ENCODE measurements at regions not wholly inside any gene's neighbourhood (a gene's known extent, or its start where the extent isn't known, plus 50 kb on each side); places are given as distances from the start of the nearest gene placed in this dataset.

DNA sequence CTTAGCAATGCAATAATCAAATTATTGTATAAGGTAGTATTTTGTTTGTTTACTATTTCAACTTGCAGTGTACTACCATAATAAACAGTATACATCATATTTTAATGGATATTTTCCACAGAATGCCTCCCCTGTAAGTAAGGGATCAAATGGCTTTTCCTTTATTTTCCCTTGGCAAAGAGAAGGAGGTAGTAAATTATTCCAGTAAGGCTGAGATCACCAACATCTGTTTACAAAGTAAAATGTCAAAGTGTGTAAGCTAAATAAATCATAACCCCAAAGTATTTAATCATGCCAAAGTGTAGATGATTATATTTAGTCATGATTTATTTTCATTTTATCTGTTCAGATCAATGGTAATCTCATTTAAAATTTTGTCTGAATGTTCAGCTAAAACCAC lies 537.6 kb downstream of the PRDM9 start:
- TF ChIP-seq, protein P1, sequence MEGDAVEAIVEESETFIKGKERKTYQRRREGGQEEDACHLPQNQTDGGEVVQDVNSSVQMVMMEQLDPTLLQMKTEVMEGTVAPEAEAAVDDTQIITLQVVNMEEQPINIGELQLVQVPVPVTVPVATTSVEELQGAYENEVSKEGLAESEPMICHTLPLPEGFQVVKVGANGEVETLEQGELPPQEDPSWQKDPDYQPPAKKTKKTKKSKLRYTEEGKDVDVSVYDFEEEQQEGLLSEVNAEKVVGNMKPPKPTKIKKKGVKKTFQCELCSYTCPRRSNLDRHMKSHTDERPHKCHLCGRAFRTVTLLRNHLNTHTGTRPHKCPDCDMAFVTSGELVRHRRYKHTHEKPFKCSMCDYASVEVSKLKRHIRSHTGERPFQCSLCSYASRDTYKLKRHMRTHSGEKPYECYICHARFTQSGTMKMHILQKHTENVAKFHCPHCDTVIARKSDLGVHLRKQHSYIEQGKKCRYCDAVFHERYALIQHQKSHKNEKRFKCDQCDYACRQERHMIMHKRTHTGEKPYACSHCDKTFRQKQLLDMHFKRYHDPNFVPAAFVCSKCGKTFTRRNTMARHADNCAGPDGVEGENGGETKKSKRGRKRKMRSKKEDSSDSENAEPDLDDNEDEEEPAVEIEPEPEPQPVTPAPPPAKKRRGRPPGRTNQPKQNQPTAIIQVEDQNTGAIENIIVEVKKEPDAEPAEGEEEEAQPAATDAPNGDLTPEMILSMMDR (IDR thresholded peaks at IDR 0.05) = no peak
- TF ChIP-seq POLR2A (IDR thresholded peaks at IDR 0.05) = no peak
